GM12872 (cell line): ENCODE measurements at regions not wholly inside any gene's neighbourhood (a gene's known extent, or its start where the extent isn't known, plus 50 kb on each side); places are given as distances from the start of the nearest gene placed in this dataset.

Experiments used
- CTCF ChIP-seq: IDR thresholded peaks from 3 replicates; pipeline ENCODE4 v1.5.1; 2011; ENCODE audit warnings: low read depth, mild to moderate bottlenecking, low read length, moderate library complexity; ENCODE audit not compliant: insufficient read depth

- no peak for TF ChIP-seq CTCF
Measured at GRCh38 chr3:157713101-157713500, 209.9 kb upstream of the VEPH1 start.

- TF ChIP-seq CTCF, result no peak
Measured at GRCh38 chr3:157705258-157705657, 202.0 kb upstream of the VEPH1 start.

GRCh38 chr3:157700405-157700804 lies 197.2 kb upstream of the VEPH1 start:
- TF ChIP-seq CTCF, result no peak

- no peak for TF ChIP-seq CTCF
Measured at GRCh38 chr3:157695586-157695985, 192.4 kb upstream of the VEPH1 start.

- TF ChIP-seq CTCF, result no peak
Measured at GRCh38 chr3:157695103-157695502, 191.9 kb upstream of the VEPH1 start.

- TF ChIP-seq CTCF, result no peak
Measured at GRCh38 chr3:157693762-157694161, 190.5 kb upstream of the VEPH1 start.

GRCh38 chr3:157692468-157692867 lies 189.3 kb upstream of the VEPH1 start:
- no peak for TF ChIP-seq CTCF

- TF ChIP-seq CTCF, result no peak
Measured at GRCh38 chr3:157683668-157684067, 180.5 kb upstream of the VEPH1 start.
